Large intestine (tissue), 3 donors: ENCODE measurements at regions not wholly inside any gene's neighbourhood (a gene's known extent, or its start where the extent isn't known, plus 50 kb on each side); places are given as distances from the start of the nearest gene placed in this dataset.

Experiments used
- DNase-seq, 2 donors: peaks; one replicate each; pipeline versions ENCODE4 v3.0.0 to v3.0.0-alpha.2; 2013
- H3K27ac ChIP-seq: one replicate; pipeline ENCODE4 v1.5.1; 2013; ENCODE audit warnings: low read length
- H3K27me3 ChIP-seq: 2 replicates; pipeline ENCODE4 v1.6.1; 2013; ENCODE audit warnings: low read length; ENCODE audit not compliant: control insufficient read depth, insufficient read depth
- H3K36me3 ChIP-seq: 2 replicates; pipeline ENCODE4 v1.6.1; 2013; ENCODE audit warnings: low read length; ENCODE audit not compliant: control insufficient read depth, insufficient read depth
- H3K4me1 ChIP-seq: one replicate; pipeline ENCODE4 v1.6.1; 2013; ENCODE audit warnings: low read length; ENCODE audit not compliant: control insufficient read depth, insufficient read depth
- H3K4me3 ChIP-seq: one replicate; pipeline ENCODE4 v1.5.1; 2013; ENCODE audit warnings: low read length
- H3K9me3 ChIP-seq: one replicate; pipeline ENCODE4 v1.6.1; 2013; ENCODE audit warnings: mild to moderate bottlenecking, low read depth, low read length, moderate library complexity; ENCODE audit not compliant: control insufficient read depth
- WGBS: methylation state at CpG from one replicate; pipeline ENCODE4 v1.1.5; 2013; ENCODE audit warnings: low lambda C conversion rate; ENCODE audit not compliant: insufficient coverage; 5-methylcytosine and 5-hydroxymethylcytosine counted together

GRCh38 chr7:17554341-17555015 lies 256.0 kb downstream of the AHR start:
- WGBS, result 100% methylated on average over 2 of the region's 7 CpGs
- no peak for DNase-seq

GRCh38 chr7:17556247-17556956 lies 257.9 kb downstream of the AHR start:
- WGBS, result no CpG with 5 or more reads among the region's 1 CpG
- no peaks in the 10 kb centered on the region for H3K27me3 ChIP-seq
- H3K9me3 ChIP-seq, result no peaks in the 10 kb centered on the region
- no peak for DNase-seq
- no peak overlapping the region for H3K4me3 ChIP-seq
- H3K4me1 ChIP-seq, result peaks cover 19% of the 10 kb centered on the region
- H3K27ac ChIP-seq, result no peak overlapping the region
- H3K36me3 ChIP-seq, result no peaks in the 10 kb centered on the region

More at GRCh38 chr7:17554341-17555015, 256.0 kb downstream of the AHR start:
- H3K4me1 ChIP-seq, result peaks cover 11% of the 10 kb centered on the region
- H3K9me3 ChIP-seq, result no peaks in the 10 kb centered on the region
- H3K4me3 ChIP-seq, result no peak overlapping the region
- no peaks in the 10 kb centered on the region for H3K27me3 ChIP-seq
- no peaks in the 10 kb centered on the region for H3K36me3 ChIP-seq
- H3K27ac ChIP-seq, result no peak overlapping the region

GRCh38 chr7:17557251-17557671 lies 258.8 kb downstream of the AHR start:
- no peaks in the 10 kb centered on the region for H3K36me3 ChIP-seq
- no CpG with 5 or more reads among the region's 1 CpG for WGBS
- no peak overlapping the region for H3K27ac ChIP-seq
- H3K27me3 ChIP-seq, result no peaks in the 10 kb centered on the region
- H3K4me1 ChIP-seq, result peaks cover 19% of the 10 kb centered on the region
- DNase-seq, result no peak
- H3K9me3 ChIP-seq, result no peaks in the 10 kb centered on the region
- H3K4me3 ChIP-seq, result no peak overlapping the region

DNA sequence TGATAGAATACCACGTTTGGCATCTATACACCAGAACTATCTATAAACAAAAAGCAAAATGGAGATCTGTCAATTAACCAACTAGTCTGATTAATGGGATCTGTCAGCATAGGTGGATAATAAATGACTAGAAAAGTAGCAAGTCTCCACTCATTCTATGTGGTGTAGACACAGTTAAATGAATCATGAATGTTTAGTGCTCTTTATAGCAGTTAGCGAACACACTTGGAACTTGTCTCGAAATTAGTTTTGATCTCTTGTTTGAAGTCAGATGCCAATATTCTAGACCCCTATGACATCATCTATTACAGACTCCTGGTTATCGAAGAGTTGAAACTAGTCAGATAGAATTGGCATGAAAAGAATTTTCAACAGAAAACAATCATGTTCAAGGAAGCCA lies 259.7 kb downstream of the AHR start:
- Histone ChIP-seq H3K4me3 (peak overlapping the region; percentile 10), H3K27me3 (no peaks in the 10 kb centered on the region), H3K9me3 (no peaks in the 10 kb centered on the region), H3K4me1 (peaks cover 19% of the 10 kb centered on the region), H3K27ac (peak overlapping the region; percentile 67), H3K36me3 (no peaks in the 10 kb centered on the region)
- WGBS, result 36% methylated on average over 3 of the region's 4 CpGs
- DNase-seq, result peak in 1 of 2 donors; percentile 37

DNA sequence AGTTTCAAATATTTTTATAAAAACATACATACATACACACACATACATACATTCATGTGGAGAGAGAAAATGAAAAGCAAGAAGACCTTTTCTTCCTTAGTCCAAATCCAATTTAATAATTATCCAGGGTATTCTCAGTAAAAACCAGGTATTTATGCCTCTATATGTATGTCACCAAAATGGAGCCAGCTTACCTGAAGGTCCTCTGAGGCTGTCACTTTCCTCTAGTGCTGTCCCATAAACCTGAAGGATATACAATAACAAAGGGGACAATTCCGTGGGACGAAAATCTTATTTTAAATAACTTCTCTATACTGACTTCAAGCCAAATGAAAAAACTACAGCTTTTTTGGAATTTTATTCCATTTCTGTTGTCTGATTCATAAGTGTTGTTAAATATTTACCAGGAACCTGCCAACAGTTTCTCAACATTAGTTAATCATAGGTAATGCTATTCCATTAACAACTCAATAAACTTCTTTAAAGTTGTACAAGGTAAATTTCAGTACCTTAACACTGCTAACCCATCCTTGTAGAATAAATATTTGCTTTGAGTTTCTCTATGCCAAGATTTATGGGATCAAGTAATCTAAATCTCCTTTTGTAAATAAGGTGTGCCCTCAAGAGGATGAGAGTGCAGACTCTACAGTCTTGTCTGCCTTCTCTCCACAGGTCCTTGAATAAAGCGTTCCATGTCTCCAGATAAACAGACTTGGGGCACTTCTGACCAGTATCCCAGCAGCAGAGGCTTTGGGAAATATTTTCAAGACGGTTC lies 260.3 kb downstream of the AHR start:
- WGBS, result no CpG with 5 or more reads among the region's 4 CpGs
- Histone ChIP-seq H3K4me1 (peaks cover 19% of the 10 kb centered on the region), H3K9me3 (no peaks in the 10 kb centered on the region), H3K27ac (peak overlapping the region; percentile 67), H3K36me3 (no peaks in the 10 kb centered on the region), H3K27me3 (no peaks in the 10 kb centered on the region), H3K4me3 (peak overlapping the region; percentile 10)
- peak in 1 of 2 donors; percentile 72 for DNase-seq

DNA sequence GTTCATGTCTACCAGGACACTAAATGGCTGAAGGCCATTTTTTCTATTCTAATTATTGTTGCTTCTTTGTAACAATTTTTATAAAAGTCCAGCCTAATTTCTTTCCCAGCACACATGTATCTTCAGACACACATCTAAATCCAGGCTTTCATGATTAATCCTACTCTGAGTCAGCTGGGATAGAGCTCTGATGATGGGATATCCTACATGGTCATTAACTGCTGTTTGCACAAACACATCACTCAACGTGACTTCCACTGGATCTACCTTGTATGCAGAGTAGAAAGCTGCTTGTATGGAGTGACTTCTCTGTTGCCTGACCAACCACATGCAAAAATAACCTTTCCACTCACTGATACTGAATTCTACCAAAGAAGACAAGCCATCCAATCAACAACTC lies 260.9 kb downstream of the AHR start:
- no peak for DNase-seq
- peaks cover 19% of the 10 kb centered on the region for H3K4me1 ChIP-seq
- H3K27me3 ChIP-seq, result no peaks in the 10 kb centered on the region
- peak overlapping the region; percentile 67 for H3K27ac ChIP-seq
- no peak overlapping the region for H3K4me3 ChIP-seq
- H3K36me3 ChIP-seq, result no peaks in the 10 kb centered on the region
- no CpG with 5 or more reads among the region's 1 CpG for WGBS
- no peaks in the 10 kb centered on the region for H3K9me3 ChIP-seq

DNA sequence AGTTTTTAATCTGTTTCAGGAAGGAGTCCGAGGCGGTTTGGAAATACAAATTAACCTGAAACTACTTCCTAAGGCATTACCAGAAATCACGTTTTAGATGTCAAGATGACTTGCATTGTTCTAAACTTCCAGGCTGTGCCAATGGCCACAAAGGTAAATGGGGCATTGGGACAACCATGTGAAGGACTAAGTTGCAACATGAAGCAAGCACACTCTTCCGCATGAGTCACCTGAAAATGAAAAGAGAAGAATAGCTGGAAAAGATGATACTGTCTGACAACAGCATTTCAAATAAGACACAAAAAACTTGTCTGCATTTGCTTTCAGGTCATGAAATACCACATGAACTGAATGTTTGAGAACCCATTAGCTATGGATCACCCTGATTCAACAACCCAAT lies 262.1 kb downstream of the AHR start:
- Histone ChIP-seq H3K9me3 (no peaks in the 10 kb centered on the region), H3K4me1 (peaks cover 19% of the 10 kb centered on the region), H3K4me3 (no peak overlapping the region), H3K27me3 (no peaks in the 10 kb centered on the region), H3K27ac (no peak overlapping the region), H3K36me3 (no peaks in the 10 kb centered on the region)
- WGBS, result 20% methylated on average over 1 of the region's 4 CpGs
- peak in 1 of 2 donors; percentile 29 for DNase-seq

- no peak overlapping the region for H3K27ac ChIP-seq
Measured at GRCh38 chr7:17560966-17561365, 262.5 kb downstream of the AHR start.

DNA sequence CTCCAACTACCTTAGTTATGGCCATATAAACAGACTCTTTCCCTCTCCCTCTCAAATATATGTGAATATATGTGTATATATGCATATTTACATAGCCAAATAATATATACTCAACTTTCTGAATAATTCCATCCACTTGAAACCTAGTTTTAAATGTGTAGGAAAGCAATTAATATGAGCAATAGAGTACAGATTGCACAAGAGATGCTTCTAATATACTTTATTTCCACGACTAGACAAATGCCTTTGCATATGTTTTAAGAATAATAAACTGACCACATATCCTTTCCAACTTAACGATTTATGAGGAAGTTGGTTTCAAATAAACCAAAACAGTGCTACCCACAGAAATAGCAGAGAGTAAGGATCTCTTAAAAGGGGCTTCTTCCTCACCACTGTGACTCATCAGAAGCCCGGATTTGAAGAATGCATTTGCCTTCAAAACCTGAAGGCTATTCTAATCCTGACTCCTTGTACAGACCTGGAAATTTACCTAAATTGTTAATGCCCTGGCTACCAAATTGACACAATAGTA lies 266.3 kb downstream of the AHR start:
- Histone ChIP-seq H3K9me3 (no peaks in the 10 kb centered on the region), H3K36me3 (no peaks in the 10 kb centered on the region), H3K4me3 (no peak overlapping the region), H3K4me1 (peaks cover 6% of the 10 kb centered on the region), H3K27ac (no peak overlapping the region), H3K27me3 (no peaks in the 10 kb centered on the region)
- 80% methylated on average over 1 of the region's 3 CpGs for WGBS
- DNase-seq, result no peak

More at GRCh38 chr7:17560966-17561365, 262.5 kb downstream of the AHR start:
- DNase-seq, result no peak
- Histone ChIP-seq H3K27me3 (no peaks in the 10 kb centered on the region), H3K36me3 (no peaks in the 10 kb centered on the region), H3K4me1 (peaks cover 19% of the 10 kb centered on the region), H3K4me3 (no peak overlapping the region), H3K9me3 (no peaks in the 10 kb centered on the region)
- WGBS, result 100% methylated on average over 2 of the region's 2 CpGs

DNA sequence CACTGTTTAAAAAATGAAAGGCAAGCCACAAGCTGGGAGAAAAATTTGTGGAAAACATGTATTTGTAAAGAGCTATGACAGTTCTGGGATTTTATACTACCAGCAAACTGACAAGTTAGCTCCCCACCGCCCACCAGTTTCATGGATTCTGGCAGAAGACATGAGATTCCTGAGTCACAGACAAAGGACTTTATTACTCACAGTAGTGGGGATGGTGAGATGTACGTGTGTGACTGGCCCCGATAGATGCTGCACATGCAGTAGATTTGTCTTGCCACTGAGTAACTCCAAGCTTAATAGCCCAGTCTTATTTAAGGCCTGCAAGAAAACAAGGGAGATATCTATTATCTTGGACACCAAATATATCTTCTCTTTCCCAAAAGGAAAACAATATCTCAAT lies 281.7 kb downstream of the AHR start:
- no peaks in the 10 kb centered on the region for H3K36me3 ChIP-seq
- H3K4me1 ChIP-seq, result no peaks in the 10 kb centered on the region
- H3K9me3 ChIP-seq, result peaks cover 2% of the 10 kb centered on the region
- no peak overlapping the region for H3K4me3 ChIP-seq
- WGBS, result 100% methylated on average over 1 of the region's 3 CpGs
- H3K27ac ChIP-seq, result no peak overlapping the region
- no peaks in the 10 kb centered on the region for H3K27me3 ChIP-seq
- no peak for DNase-seq
